GM21529 (cell line): ENCODE measurements at regions not wholly inside any gene's neighbourhood (a gene's known extent, or its start where the extent isn't known, plus 50 kb on each side); places are given as distances from the start of the nearest gene placed in this dataset.

Source experiments
- ATAC-seq: cut with Tn5 transposase; IDR thresholded peaks from one replicate; pipeline ENCODE4 v1.9.1; 2021; ENCODE audit not compliant: unreplicated experiment

GRCh38 chr14:76599559-76600287, 161.5 kb upstream of the VASH1 start:
- ATAC-seq = no peak

- no peak for ATAC-seq
These were observed 157.6 kb upstream of the VASH1 start for GRCh38 chr14:76603713-76604112.

- no peak for ATAC-seq
These were observed 153.8 kb upstream of the VASH1 start for GRCh38 chr14:76607510-76607909.

- no peak for ATAC-seq
These were observed 148.6 kb upstream of the VASH1 start for GRCh38 chr14:76612654-76613053.

- ATAC-seq = no peak
These were observed 147.7 kb upstream of the VASH1 start for GRCh38 chr14:76613616-76614015.

GRCh38 chr14:76615331-76615730, 145.9 kb upstream of the VASH1 start:
- no peak for ATAC-seq

GRCh38 chr14:76617440-76617839, 143.8 kb upstream of the VASH1 start:
- no peak for ATAC-seq

GRCh38 chr14:76636602-76637001, 124.7 kb upstream of the VASH1 start:
- no peak for ATAC-seq

- no peak for ATAC-seq
These were observed 122.4 kb upstream of the VASH1 start for GRCh38 chr14:76638841-76639240.

GRCh38 chr14:76639606-76640229, 121.5 kb upstream of the VASH1 start:
- ATAC-seq = no peak

- no peak for ATAC-seq
These were observed 120.3 kb upstream of the VASH1 start for GRCh38 chr14:76640923-76641395.

GRCh38 chr14:76641541-76641940, 119.7 kb upstream of the VASH1 start:
- no peak for ATAC-seq

GRCh38 chr14:76643887-76644286, 117.4 kb upstream of the VASH1 start:
- no peak for ATAC-seq

- ATAC-seq = no peak
These were observed 116.3 kb upstream of the VASH1 start for GRCh38 chr14:76644855-76645518.

GRCh38 chr14:76647697-76648298, 113.5 kb upstream of the VASH1 start:
- ATAC-seq = peak; percentile 59

GRCh38 chr14:76651410-76652055, 109.7 kb upstream of the VASH1 start:
- no peak for ATAC-seq

GRCh38 chr14:76653875-76654572, 107.2 kb upstream of the VASH1 start:
- no peak for ATAC-seq

- no peak for ATAC-seq
These were observed 106.6 kb upstream of the VASH1 start for GRCh38 chr14:76654573-76655108.

GRCh38 chr14:76655331-76655730, 105.9 kb upstream of the VASH1 start:
- no peak for ATAC-seq

- ATAC-seq = no peak
These were observed 104.7 kb upstream of the VASH1 start for GRCh38 chr14:76656592-76656991.
